GM18868 (cell line): ENCODE measurements at regions not wholly inside any gene's neighbourhood (a gene's known extent, or its start where the extent isn't known, plus 50 kb on each side); places are given as distances from the start of the nearest gene placed in this dataset.

Experiments
- ATAC-seq: cut with Tn5 transposase; IDR thresholded peaks from one replicate; pipeline ENCODE4 v1.9.1; 2021; ENCODE audit warnings: mild to moderate bottlenecking, moderate library complexity; ENCODE audit not compliant: unreplicated experiment

- no peak for ATAC-seq
Measured at GRCh38 chr6:106773996-106774629, 144.7 kb downstream of the QRSL1 start.

- no peak for ATAC-seq
Measured at GRCh38 chr6:106773522-106773921, 144.1 kb downstream of the QRSL1 start.

GRCh38 chr6:106772270-106773142 is 143.1 kb downstream of the QRSL1 start:
- no peak for ATAC-seq

- ATAC-seq: no peak
Measured at GRCh38 chr6:106771822-106772221, 142.4 kb downstream of the QRSL1 start.

GRCh38 chr6:106770663-106771062 is 141.3 kb downstream of the QRSL1 start:
- ATAC-seq: no peak

- ATAC-seq: no peak
Measured at GRCh38 chr6:106770081-106770480, 140.7 kb downstream of the QRSL1 start.

GRCh38 chr6:106767271-106767670 is 137.9 kb downstream of the QRSL1 start:
- no peak for ATAC-seq

GRCh38 chr6:106766201-106766600 is 136.8 kb downstream of the QRSL1 start:
- ATAC-seq: no peak

GRCh38 chr6:106765496-106765895 is 136.1 kb downstream of the QRSL1 start:
- no peak for ATAC-seq

GRCh38 chr6:106764353-106764980 is 135.1 kb downstream of the QRSL1 start:
- ATAC-seq: no peak

- no peak for ATAC-seq
Measured at GRCh38 chr6:106763361-106763760, 134.0 kb downstream of the QRSL1 start.

- ATAC-seq: no peak
Measured at GRCh38 chr6:106761160-106761559, 131.8 kb downstream of the QRSL1 start.

- ATAC-seq: no peak
Measured at GRCh38 chr6:106759112-106759511, 129.7 kb downstream of the QRSL1 start.

- no peak for ATAC-seq
Measured at GRCh38 chr6:106757722-106758467, 128.5 kb downstream of the QRSL1 start.

GRCh38 chr6:106757267-106757666 is 127.9 kb downstream of the QRSL1 start:
- no peak for ATAC-seq

- no peak for ATAC-seq
Measured at GRCh38 chr6:106754215-106754614, 124.8 kb downstream of the QRSL1 start.

- no peak for ATAC-seq
Measured at GRCh38 chr6:106752641-106753040, 123.3 kb downstream of the QRSL1 start.

GRCh38 chr6:106751501-106752252 is 122.3 kb downstream of the QRSL1 start:
- ATAC-seq: no peak

- no peak for ATAC-seq
Measured at GRCh38 chr6:106750946-106751345, 121.6 kb downstream of the QRSL1 start.

- ATAC-seq: no peak
Measured at GRCh38 chr6:106750142-106750918, 121.0 kb downstream of the QRSL1 start.
